ENCODE measurements at regions not wholly inside any gene's neighbourhood (a gene's known extent, or its start where the extent isn't known, plus 50 kb on each side); places are given as distances from the start of the nearest gene placed in this dataset.

DNA sequence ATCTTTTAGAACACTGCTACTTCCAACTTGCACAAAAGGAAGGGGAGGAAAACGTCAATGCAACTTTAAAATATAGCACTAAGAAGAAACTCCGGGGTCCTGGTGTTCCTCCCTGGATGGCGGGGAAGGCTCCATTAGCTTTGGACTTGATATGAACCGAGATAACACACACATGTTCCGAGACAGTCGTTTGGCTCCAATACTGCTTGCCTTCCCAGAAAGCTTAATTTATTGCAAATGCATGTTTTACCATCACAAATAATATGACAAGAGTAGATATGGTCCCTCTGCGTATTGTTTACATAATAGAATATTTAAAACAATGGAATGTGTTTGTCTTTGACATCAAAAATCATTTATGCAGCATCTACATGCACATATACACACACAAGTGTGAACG, 87.6 kb upstream of the CLMN start:
- peaks cover 0 to 3% (median 0%) of the 10 kb centered on the region in 11 donors for H3K9me3 Mint-ChIP-seq
- intact Hi-C loops (cut with micrococcal nuclease), result no loop called here
- Histone ChIP-seq H3K4me1 (ENCODE audit: control insufficient read depth in 2 of 2, insufficient read depth in 2 of 2, low read length in 2 of 2) (no peaks in the 10 kb centered on the region), H3K9me3 (ENCODE audit: control insufficient read depth in 2 of 3, low read length in 3 of 3) (no peaks in the 10 kb centered on the region), H3K4me3 (ENCODE audit: low read length) (no peak overlapping the region), H3K27me3 (ENCODE audit: control insufficient read depth in 2 of 2, insufficient read depth in 2 of 2, low read length in 2 of 2) (no peaks in the 10 kb centered on the region), H3K36me3 (ENCODE audit: control insufficient read depth in 2 of 3, insufficient read depth in 3 of 3, low read length in 3 of 3) (peaks cover 0 to 11% (median 0%) of the 10 kb centered on the region in 3 experiments), H3K27ac (ENCODE audit: low read depth, low read length) (no peak overlapping the region)
- H3K27ac Mint-ChIP-seq, result peak overlapping the region in 1 of 9 donors; percentile 68
- POLR2A ChIA-PET, result interaction anchor here (0.6 kb wide), 1 partner anchor 214 kb away, joined by 4 read pairs; no protein-coding TSS in a partner anchor
- no peak overlapping the region for H3K4me3 Mint-ChIP-seq
- H3K27me3 Mint-ChIP-seq, result no peaks in the 10 kb centered on the region
- peaks cover 0 to 19% (median 3%) of the 10 kb centered on the region in 5 donors for H3K36me3 Mint-ChIP-seq
- no peaks in the 10 kb centered on the region for H3K4me1 Mint-ChIP-seq
- CTCF ChIA-PET, result no interaction called here
- ATAC-seq (no peak), DNase-seq (no peak)

DNA sequence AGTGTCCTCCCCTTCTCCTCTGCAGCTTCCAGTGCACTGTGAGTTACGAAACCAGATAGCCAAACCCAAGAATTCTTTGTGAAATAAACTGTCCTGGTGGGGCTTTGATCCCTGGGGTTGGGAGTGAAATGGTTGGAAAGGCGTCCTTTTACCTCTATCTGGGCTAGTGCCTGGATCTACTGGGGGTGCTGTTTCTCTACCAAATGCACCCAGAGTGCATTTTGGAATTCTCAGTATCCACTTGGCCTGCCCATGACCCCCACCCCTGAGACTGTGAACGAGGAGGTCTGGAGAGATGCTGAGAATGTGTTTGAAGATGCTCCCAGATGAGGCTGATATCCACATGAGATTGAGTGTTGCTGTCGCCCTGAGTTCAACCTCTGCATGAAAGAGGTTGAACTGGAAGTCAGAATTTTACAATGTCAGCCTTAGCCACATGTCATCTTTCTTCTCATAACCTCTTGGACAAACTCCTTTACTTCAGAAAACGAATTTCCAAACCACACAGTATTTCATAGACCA, 87.1 kb upstream of the CLMN start:
- no peaks in the 10 kb centered on the region for H3K4me1 ChIP-seq (ENCODE audit: control insufficient read depth in 2 of 2, insufficient read depth in 2 of 2, low read length in 2 of 2)
- H3K4me3 ChIP-seq (ENCODE audit: low read length), result no peak overlapping the region
- DNase-seq (no peak), ATAC-seq (no peak)
- no peaks in the 10 kb centered on the region for H3K9me3 ChIP-seq (ENCODE audit: control insufficient read depth in 2 of 3, low read length in 3 of 3)
- Mint-ChIP-seq H3K27me3 (no peaks in the 10 kb centered on the region), H3K36me3 (peaks cover 0 to 15% (median 0%) of the 10 kb centered on the region in 5 donors), H3K9me3 (peaks cover 0 to 3% (median 0%) of the 10 kb centered on the region in 11 donors), H3K4me1 (no peaks in the 10 kb centered on the region), H3K27ac (peak overlapping the region in 1 of 9 donors; percentile 48), H3K4me3 (no peak overlapping the region)
- H3K36me3 ChIP-seq (ENCODE audit: control insufficient read depth in 2 of 3, insufficient read depth in 3 of 3, low read length in 3 of 3), result peaks cover 0 to 11% (median 0%) of the 10 kb centered on the region in 3 experiments
- CTCF ChIA-PET, result no interaction called here
- no peak overlapping the region for H3K27ac ChIP-seq (ENCODE audit: low read depth, low read length)
- intact Hi-C loops (cut with micrococcal nuclease), result no loop called here
- POLR2A ChIA-PET, result no interaction called here
- no peaks in the 10 kb centered on the region for H3K27me3 ChIP-seq (ENCODE audit: control insufficient read depth in 2 of 2, insufficient read depth in 2 of 2, low read length in 2 of 2)

DNA sequence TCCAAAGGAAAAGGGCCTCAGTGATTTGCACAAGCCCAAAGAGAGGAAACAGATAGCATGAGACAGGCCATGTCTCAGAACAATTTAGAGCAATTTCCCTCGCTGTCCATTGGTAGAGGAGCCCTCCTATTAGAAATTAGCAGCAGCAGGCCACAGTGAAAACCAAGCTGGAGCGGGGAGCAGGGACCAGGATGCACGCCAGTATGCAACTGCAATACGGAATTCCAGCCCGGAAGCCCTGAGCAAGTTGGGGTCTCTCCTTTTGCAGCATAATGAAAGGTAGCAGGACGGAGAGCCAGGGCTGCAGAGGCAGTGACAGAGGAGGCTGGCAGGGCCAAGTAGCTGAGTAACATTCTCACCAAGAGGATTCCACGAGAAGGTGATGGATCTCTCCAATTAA, 84.9 kb upstream of the CLMN start:
- Histone ChIP-seq H3K9me3 (ENCODE audit: control insufficient read depth in 2 of 3, low read length in 3 of 3) (no peaks in the 10 kb centered on the region), H3K4me1 (ENCODE audit: control insufficient read depth in 2 of 2, insufficient read depth in 2 of 2, low read length in 2 of 2) (no peaks in the 10 kb centered on the region), H3K27ac (ENCODE audit: low read depth, low read length) (no peak overlapping the region), H3K4me3 (ENCODE audit: low read length) (no peak overlapping the region), H3K27me3 (ENCODE audit: control insufficient read depth in 2 of 2, insufficient read depth in 2 of 2, low read length in 2 of 2) (no peaks in the 10 kb centered on the region), H3K36me3 (ENCODE audit: control insufficient read depth in 2 of 3, insufficient read depth in 3 of 3, low read length in 3 of 3) (peaks cover 0 to 4% (median 0%) of the 10 kb centered on the region in 3 experiments)
- Mint-ChIP-seq H3K9me3 (peaks cover 0 to 3% (median 0%) of the 10 kb centered on the region in 11 donors), H3K27ac (peak overlapping the region in 1 of 9 donors; percentile 36), H3K4me3 (no peak overlapping the region), H3K4me1 (no peaks in the 10 kb centered on the region), H3K27me3 (no peaks in the 10 kb centered on the region), H3K36me3 (peaks cover 0 to 10% (median 0%) of the 10 kb centered on the region in 5 donors)
- CTCF ChIA-PET, result no interaction called here
- DNase-seq, result no peak
- POLR2A ChIA-PET, result no interaction called here
- intact Hi-C loops (cut with micrococcal nuclease), result no loop called here
- no peak for ATAC-seq

DNA sequence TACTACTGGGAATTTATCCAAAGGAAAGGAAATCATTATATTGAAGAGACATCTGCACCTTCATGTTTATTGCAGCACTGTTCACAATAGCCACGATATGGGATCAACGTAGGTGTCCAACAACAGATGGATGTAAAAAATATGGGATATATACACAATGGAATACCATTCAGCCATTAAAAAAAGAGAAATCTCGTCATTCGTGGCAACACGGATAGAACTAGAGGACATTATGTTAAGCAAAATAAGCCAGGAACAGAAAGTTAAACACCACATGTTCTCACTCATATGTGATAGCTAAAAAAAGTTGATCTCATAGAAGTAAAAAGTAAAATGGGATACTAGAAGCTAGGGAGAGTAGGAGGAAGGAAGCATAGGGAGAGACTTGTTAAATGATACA, 82.9 kb upstream of the CLMN start:
- Histone ChIP-seq H3K27ac (ENCODE audit: low read depth, low read length) (no peak overlapping the region), H3K4me3 (ENCODE audit: low read length) (no peak overlapping the region), H3K9me3 (ENCODE audit: control insufficient read depth in 2 of 3, low read length in 3 of 3) (no peaks in the 10 kb centered on the region), H3K36me3 (ENCODE audit: control insufficient read depth in 2 of 3, insufficient read depth in 3 of 3, low read length in 3 of 3) (no peaks in the 10 kb centered on the region), H3K4me1 (ENCODE audit: control insufficient read depth in 2 of 2, insufficient read depth in 2 of 2, low read length in 2 of 2) (no peaks in the 10 kb centered on the region), H3K27me3 (ENCODE audit: control insufficient read depth in 2 of 2, insufficient read depth in 2 of 2, low read length in 2 of 2) (no peaks in the 10 kb centered on the region)
- intact Hi-C loops (cut with micrococcal nuclease), result no loop called here
- H3K9me3 Mint-ChIP-seq, result no peaks in the 10 kb centered on the region
- no peaks in the 10 kb centered on the region for H3K36me3 Mint-ChIP-seq
- H3K4me3 Mint-ChIP-seq, result no peak overlapping the region
- POLR2A ChIA-PET, result no interaction called here
- H3K4me1 Mint-ChIP-seq, result no peaks in the 10 kb centered on the region
- no peaks in the 10 kb centered on the region for H3K27me3 Mint-ChIP-seq
- CTCF ChIA-PET, result no interaction called here
- H3K27ac Mint-ChIP-seq, result no peak overlapping the region
- ATAC-seq (no peak), DNase-seq (no peak)

DNA sequence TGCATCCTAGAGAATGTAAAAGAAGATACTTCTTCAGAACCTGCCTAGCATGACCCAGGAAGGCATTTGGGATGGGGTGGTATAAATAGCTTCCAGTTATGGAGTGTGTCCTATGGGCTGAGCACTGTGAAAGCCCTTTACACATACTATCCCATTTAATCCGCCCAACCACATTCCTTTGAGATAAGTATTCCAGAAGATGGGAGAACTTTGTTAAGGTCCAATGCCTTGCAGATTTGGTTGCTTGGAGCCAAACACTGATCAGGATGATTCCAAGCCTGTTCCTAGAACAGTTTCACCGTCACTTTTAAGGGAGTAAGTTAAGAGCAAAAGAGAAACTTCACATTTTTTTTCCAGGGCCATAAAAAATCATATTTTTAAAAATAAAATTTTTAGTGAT, 82.5 kb upstream of the CLMN start:
- Histone ChIP-seq H3K4me3 (ENCODE audit: low read length) (no peak overlapping the region), H3K4me1 (ENCODE audit: control insufficient read depth in 2 of 2, insufficient read depth in 2 of 2, low read length in 2 of 2) (no peaks in the 10 kb centered on the region), H3K36me3 (ENCODE audit: control insufficient read depth in 2 of 3, insufficient read depth in 3 of 3, low read length in 3 of 3) (no peaks in the 10 kb centered on the region), H3K27me3 (ENCODE audit: control insufficient read depth in 2 of 2, insufficient read depth in 2 of 2, low read length in 2 of 2) (no peaks in the 10 kb centered on the region), H3K27ac (ENCODE audit: low read depth, low read length) (no peak overlapping the region), H3K9me3 (ENCODE audit: control insufficient read depth in 2 of 3, low read length in 3 of 3) (no peaks in the 10 kb centered on the region)
- DNase-seq (no peak), ATAC-seq (no peak)
- Mint-ChIP-seq H3K27me3 (no peaks in the 10 kb centered on the region), H3K27ac (no peak overlapping the region), H3K9me3 (no peaks in the 10 kb centered on the region), H3K4me3 (no peak overlapping the region), H3K4me1 (no peaks in the 10 kb centered on the region), H3K36me3 (no peaks in the 10 kb centered on the region)
- POLR2A ChIA-PET, result no interaction called here
- CTCF ChIA-PET, result no interaction called here
- intact Hi-C loops (cut with micrococcal nuclease), result no loop called here

DNA sequence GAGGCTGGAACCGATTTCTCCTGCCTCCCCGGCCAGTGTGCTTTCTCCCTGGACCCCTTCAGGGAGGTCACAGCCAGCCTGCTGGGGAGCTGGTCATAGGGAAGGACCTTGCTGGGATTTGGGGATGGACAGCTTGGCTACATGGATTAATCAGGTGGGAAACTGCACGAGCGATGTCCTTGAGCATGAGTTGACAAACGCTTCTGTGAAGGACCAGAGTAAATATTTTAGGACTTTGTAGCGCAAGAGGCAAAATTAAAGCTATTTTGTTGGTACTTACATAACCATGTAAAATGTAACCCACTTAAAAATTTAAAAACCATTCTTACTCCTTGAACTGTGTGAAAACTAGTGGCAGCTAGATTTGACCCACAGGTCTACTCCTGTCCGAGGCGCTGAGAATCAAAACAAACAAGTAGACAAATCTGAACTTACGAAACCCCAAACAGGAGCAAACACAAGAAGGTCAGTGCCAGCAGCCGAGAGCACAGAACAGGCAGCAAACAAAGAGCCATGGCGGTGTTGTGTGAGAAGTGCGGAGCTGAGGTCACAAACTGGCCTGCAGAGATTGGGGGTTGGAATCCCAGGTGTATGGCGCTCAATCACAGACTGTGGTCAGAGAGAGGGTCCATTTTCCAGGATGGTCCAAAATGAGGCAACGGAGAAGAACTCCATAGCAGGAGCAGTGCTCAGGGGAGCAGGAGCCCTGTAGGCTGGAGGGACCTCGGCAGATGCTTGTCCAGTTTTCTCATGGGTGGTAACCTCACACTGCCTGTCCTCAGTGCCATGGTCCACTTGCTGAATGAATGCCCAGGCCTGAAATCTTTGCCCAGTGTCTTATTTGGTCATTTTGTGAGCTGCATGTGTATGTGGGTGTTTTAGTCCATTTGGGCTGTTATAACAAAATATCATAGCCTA, 79.2 kb upstream of the CLMN start:
- H3K9me3 ChIP-seq (ENCODE audit: control insufficient read depth in 2 of 3, low read length in 3 of 3), result no peaks in the 10 kb centered on the region
- no peak for ATAC-seq
- peaks cover 0 to 6% (median 0%) of the 10 kb centered on the region in 11 donors for H3K9me3 Mint-ChIP-seq
- no peaks in the 10 kb centered on the region for H3K27me3 ChIP-seq (ENCODE audit: control insufficient read depth in 2 of 2, insufficient read depth in 2 of 2, low read length in 2 of 2)
- H3K4me3 Mint-ChIP-seq, result no peak overlapping the region
- no peak overlapping the region for H3K27ac Mint-ChIP-seq
- no peak overlapping the region for H3K4me3 ChIP-seq (ENCODE audit: low read length)
- intact Hi-C loops (cut with micrococcal nuclease), result no loop called here
- no peaks in the 10 kb centered on the region for H3K36me3 ChIP-seq (ENCODE audit: control insufficient read depth in 2 of 3, insufficient read depth in 3 of 3, low read length in 3 of 3)
- H3K36me3 Mint-ChIP-seq, result peaks cover 0 to 7% (median 0%) of the 10 kb centered on the region in 5 donors
- no peaks in the 10 kb centered on the region for H3K4me1 ChIP-seq (ENCODE audit: control insufficient read depth in 2 of 2, insufficient read depth in 2 of 2, low read length in 2 of 2)
- CTCF ChIA-PET, result no interaction called here
- peaks cover 0 to 2% (median 0%) of the 10 kb centered on the region in 7 donors for H3K4me1 Mint-ChIP-seq
- DNase-seq, result no peak
- no peak overlapping the region for H3K27ac ChIP-seq (ENCODE audit: low read depth, low read length)
- POLR2A ChIA-PET, result no interaction called here
- H3K27me3 Mint-ChIP-seq, result no peaks in the 10 kb centered on the region

DNA sequence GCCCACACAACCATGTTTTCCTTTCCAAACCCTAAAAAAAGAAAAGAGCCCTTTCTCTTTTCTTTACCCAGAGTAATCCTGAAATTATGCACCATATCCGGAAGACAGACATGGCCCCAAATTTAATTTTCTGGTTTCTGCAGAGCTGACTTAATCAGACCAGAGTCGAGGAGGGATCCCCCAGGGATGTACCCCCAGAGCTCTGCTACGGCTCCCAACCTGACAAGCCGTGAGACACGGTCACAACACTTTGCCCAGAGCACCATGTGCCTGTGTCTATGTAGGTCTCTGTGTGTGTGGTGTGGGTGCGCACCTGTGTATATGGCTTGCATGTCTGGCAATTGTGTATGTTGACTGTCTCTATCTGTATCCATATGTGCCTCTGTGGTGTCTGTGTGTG, 77.6 kb upstream of the CLMN start:
- Histone ChIP-seq H3K27ac (ENCODE audit: low read depth, low read length) (no peak overlapping the region), H3K9me3 (ENCODE audit: control insufficient read depth in 2 of 3, low read length in 3 of 3) (no peaks in the 10 kb centered on the region), H3K4me1 (ENCODE audit: control insufficient read depth in 2 of 2, insufficient read depth in 2 of 2, low read length in 2 of 2) (no peaks in the 10 kb centered on the region), H3K36me3 (ENCODE audit: control insufficient read depth in 2 of 3, insufficient read depth in 3 of 3, low read length in 3 of 3) (no peaks in the 10 kb centered on the region), H3K27me3 (ENCODE audit: control insufficient read depth in 2 of 2, insufficient read depth in 2 of 2, low read length in 2 of 2) (no peaks in the 10 kb centered on the region), H3K4me3 (ENCODE audit: low read length) (no peak overlapping the region)
- H3K4me3 Mint-ChIP-seq, result no peak overlapping the region
- DNase-seq (no peak), ATAC-seq (no peak)
- H3K27me3 Mint-ChIP-seq, result no peaks in the 10 kb centered on the region
- peaks cover 0 to 8% (median 0%) of the 10 kb centered on the region in 5 donors for H3K36me3 Mint-ChIP-seq
- H3K27ac Mint-ChIP-seq, result no peak overlapping the region
- H3K9me3 Mint-ChIP-seq, result peaks cover 0 to 6% (median 0%) of the 10 kb centered on the region in 11 donors
- H3K4me1 Mint-ChIP-seq, result peaks cover 0 to 2% (median 0%) of the 10 kb centered on the region in 7 donors
- POLR2A ChIA-PET, result interaction anchor here (0.6 kb wide), 1 partner anchor 44 kb away, joined by 3 read pairs; no protein-coding TSS in a partner anchor
- CTCF ChIA-PET, result no interaction called here
- intact Hi-C loops (cut with micrococcal nuclease), result no loop called here

All from naive thymus-derived CD4-positive, alpha-beta T cell (primary cell).